HG03442 (cell line): ENCODE measurements at regions not wholly inside any gene's neighbourhood (a gene's known extent, or its start where the extent isn't known, plus 50 kb on each side); places are given as distances from the start of the nearest gene placed in this dataset.
A peak's percentile ranks its signal among the peaks of the same experiment; 100 is the strongest.
"Not testable (repeated sequence)": the region's sequence is repeated elsewhere in the genome, so short reads cannot be mapped to it uniquely, and the experiment has no call there.

Source experiments
- ATAC-seq: cut with Tn5 transposase; IDR thresholded peaks from one replicate; pipeline ENCODE4 v1.9.1; 2021; ENCODE audit warnings: mild to moderate bottlenecking, moderate library complexity; ENCODE audit not compliant: unreplicated experiment

- no peak for ATAC-seq
Measured at GRCh38 chr1:221868593-221869303, 126.9 kb upstream of the DUSP10 start.

GRCh38 chr1:221867003-221867402 lies 125.1 kb upstream of the DUSP10 start:
- ATAC-seq: no peak

GRCh38 chr1:221865808-221866207 lies 123.9 kb upstream of the DUSP10 start:
- ATAC-seq: no peak

- no peak for ATAC-seq
Measured at GRCh38 chr1:221863635-221864034, 121.7 kb upstream of the DUSP10 start.

- no peak for ATAC-seq
Measured at GRCh38 chr1:221862971-221863370, 121.1 kb upstream of the DUSP10 start.

GRCh38 chr1:221858818-221859611 lies 117.1 kb upstream of the DUSP10 start:
- ATAC-seq: no peak

GRCh38 chr1:221857094-221857444 lies 115.2 kb upstream of the DUSP10 start:
- ATAC-seq: not testable (repeated sequence)

GRCh38 chr1:221856228-221857093 lies 114.6 kb upstream of the DUSP10 start:
- no peak for ATAC-seq

GRCh38 chr1:221855156-221855555 lies 113.3 kb upstream of the DUSP10 start:
- ATAC-seq: no peak

- ATAC-seq: no peak
Measured at GRCh38 chr1:221851336-221851735, 109.4 kb upstream of the DUSP10 start.

- no peak for ATAC-seq
Measured at GRCh38 chr1:221850470-221851187, 108.7 kb upstream of the DUSP10 start.

GRCh38 chr1:221849897-221850296 lies 108.0 kb upstream of the DUSP10 start:
- no peak for ATAC-seq

GRCh38 chr1:221849110-221849509 lies 107.2 kb upstream of the DUSP10 start:
- ATAC-seq: no peak

- ATAC-seq: no peak
Measured at GRCh38 chr1:221847676-221848075, 105.8 kb upstream of the DUSP10 start.

- ATAC-seq: no peak
Measured at GRCh38 chr1:221845650-221846371, 103.9 kb upstream of the DUSP10 start.

- ATAC-seq: no peak
Measured at GRCh38 chr1:221841983-221842335, 100.1 kb upstream of the DUSP10 start.

GRCh38 chr1:221841251-221841982 lies 99.5 kb upstream of the DUSP10 start:
- no peak for ATAC-seq

- ATAC-seq: peak; percentile 30
Measured at GRCh38 chr1:221840511-221841243, 98.8 kb upstream of the DUSP10 start.
